ENCODE measurements at regions not wholly inside any gene's neighbourhood (a gene's known extent, or its start where the extent isn't known, plus 50 kb on each side); places are given as distances from the start of the nearest gene placed in this dataset.

GRCh38 chr10:4310172-4310571 lies 515.8 kb upstream of the AKR1E2 start:
- Histone ChIP-seq H3K27ac (no peak overlapping the region), H3K4me3 (no peak overlapping the region)
- no peak for DNase-seq (ENCODE audit: low spot score)
- TF ChIP-seq CTCF (IDR thresholded peaks at IDR 0.05) = no peak

- H3K27ac ChIP-seq = peak overlapping the region in 1 of 2 donors; percentile 7
- H3K4me3 ChIP-seq = no peak overlapping the region
- no peak for TF ChIP-seq CTCF (IDR thresholded peaks at IDR 0.05)
- DNase-seq (ENCODE audit: low spot score) = no peak
Observed at GRCh38 chr10:4307910-4308309, 518.1 kb upstream of the AKR1E2 start.

GRCh38 chr10:4306871-4307270 lies 519.1 kb upstream of the AKR1E2 start:
- no peak for DNase-seq (ENCODE audit: low spot score)
- no peak overlapping the region for H3K4me3 ChIP-seq
- no peak overlapping the region for H3K27ac ChIP-seq
- no peak for TF ChIP-seq CTCF (IDR thresholded peaks at IDR 0.05)

GRCh38 chr10:4303045-4303444 lies 518.0 kb upstream of the KLF6 start:
- no peak overlapping the region for H3K27ac ChIP-seq
- no peak for TF ChIP-seq CTCF (IDR thresholded peaks at IDR 0.05)
- no peak for DNase-seq (ENCODE audit: low spot score)
- H3K4me3 ChIP-seq = no peak overlapping the region

GRCh38 chr10:4301291-4302045 lies 516.5 kb upstream of the KLF6 start:
- no peak for DNase-seq (ENCODE audit: low spot score)
- no peak overlapping the region for H3K27ac ChIP-seq
- H3K4me3 ChIP-seq = no peak overlapping the region
- no peak for TF ChIP-seq CTCF (IDR thresholded peaks at IDR 0.05)

- no peak overlapping the region for H3K27ac ChIP-seq
- no peak overlapping the region for H3K4me3 ChIP-seq
- no peak for TF ChIP-seq CTCF (IDR thresholded peaks at IDR 0.05)
- no peak for DNase-seq (ENCODE audit: low spot score)
Observed at GRCh38 chr10:4296161-4296560, 511.2 kb upstream of the KLF6 start.
